HL-60 (cell line): ENCODE measurements at regions not wholly inside any gene's neighbourhood (a gene's known extent, or its start where the extent isn't known, plus 50 kb on each side); places are given as distances from the start of the nearest gene placed in this dataset.

Source experiments
- DNase-seq, 2 experiments: peaks; one replicate each; pipeline ENCODE4 v3.0.0-alpha.2; 2010 to 2020; ENCODE audit warnings: low read depth in 1 of 2, low spot score in 1 of 2
- H3K27ac ChIP-seq: fragments of 250-450 bp; sonication (Bioruptor Pico); replicated peaks from 2 replicates; pipeline ENCODE4 v1.5.1; 2020; ENCODE audit warnings: mild to moderate bottlenecking, moderate library complexity
- H3K27me3 ChIP-seq: fragments of 250-450 bp; sonication (Bioruptor Pico); 2 replicates; pipeline ENCODE4 v1.5.1; 2021; ENCODE audit warnings: mild to moderate bottlenecking, moderate library complexity; ENCODE audit not compliant: insufficient read depth, poor library complexity, severe bottlenecking
- H3K4me3 ChIP-seq: replicated peaks from 2 replicates; pipeline ENCODE4 v1.5.1; 2011; ENCODE audit warnings: mild to moderate bottlenecking, control low read depth, low read length; ENCODE audit not compliant: insufficient read depth
- GABPA ChIP-seq: IDR thresholded peaks from 2 replicates; pipeline ENCODE4 v1.6.1; 2012; ENCODE audit warnings: low read depth
- POLR2AphosphoS5 ChIP-seq: IDR thresholded peaks from 2 replicates; pipeline ENCODE4 v1.6.1; 2012; ENCODE audit warnings: low read depth
- SPI1 ChIP-seq: IDR thresholded peaks from 2 replicates; pipeline ENCODE4 v1.6.1; 2012; ENCODE audit warnings: low read depth, mild to moderate bottlenecking, borderline replicate concordance
- TF ChIP-seq, protein P1 (sequence below): IDR thresholded peaks from 2 replicates; pipeline ENCODE4 v1.6.1; 2012; ENCODE audit warnings: low read depth; ENCODE audit not compliant: insufficient replicate concordance
- TF ChIP-seq, protein P2 (sequence below): IDR thresholded peaks from one replicate; pipeline ENCODE4 v1.5.1; 2011; ENCODE audit warnings: low read length, control low read depth, inconsistent platforms; ENCODE audit not compliant: insufficient read depth

DNA sequence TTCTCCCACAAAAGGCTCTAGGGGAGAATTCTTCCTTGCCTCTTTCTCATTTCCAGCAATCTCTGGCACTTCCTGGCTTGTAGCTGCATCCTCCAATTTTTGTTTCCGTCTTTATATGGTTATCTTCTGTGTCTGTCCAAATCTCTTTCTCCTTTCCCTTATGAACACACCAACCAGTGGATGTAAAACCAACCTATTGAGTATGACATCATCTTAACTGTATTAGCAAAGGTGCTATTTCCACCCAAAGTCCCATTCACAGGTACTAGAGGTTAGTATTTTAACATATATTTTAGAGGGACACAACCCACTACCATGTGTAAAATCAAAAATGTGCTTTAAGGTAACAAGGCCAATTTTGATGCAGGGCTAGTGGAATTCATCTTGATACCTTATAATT, 129.0 kb downstream of the RAP2A start:
- no peak overlapping the region for H3K4me3 ChIP-seq
- TF ChIP-seq GABPA: no peak
- TF ChIP-seq, protein P1, sequence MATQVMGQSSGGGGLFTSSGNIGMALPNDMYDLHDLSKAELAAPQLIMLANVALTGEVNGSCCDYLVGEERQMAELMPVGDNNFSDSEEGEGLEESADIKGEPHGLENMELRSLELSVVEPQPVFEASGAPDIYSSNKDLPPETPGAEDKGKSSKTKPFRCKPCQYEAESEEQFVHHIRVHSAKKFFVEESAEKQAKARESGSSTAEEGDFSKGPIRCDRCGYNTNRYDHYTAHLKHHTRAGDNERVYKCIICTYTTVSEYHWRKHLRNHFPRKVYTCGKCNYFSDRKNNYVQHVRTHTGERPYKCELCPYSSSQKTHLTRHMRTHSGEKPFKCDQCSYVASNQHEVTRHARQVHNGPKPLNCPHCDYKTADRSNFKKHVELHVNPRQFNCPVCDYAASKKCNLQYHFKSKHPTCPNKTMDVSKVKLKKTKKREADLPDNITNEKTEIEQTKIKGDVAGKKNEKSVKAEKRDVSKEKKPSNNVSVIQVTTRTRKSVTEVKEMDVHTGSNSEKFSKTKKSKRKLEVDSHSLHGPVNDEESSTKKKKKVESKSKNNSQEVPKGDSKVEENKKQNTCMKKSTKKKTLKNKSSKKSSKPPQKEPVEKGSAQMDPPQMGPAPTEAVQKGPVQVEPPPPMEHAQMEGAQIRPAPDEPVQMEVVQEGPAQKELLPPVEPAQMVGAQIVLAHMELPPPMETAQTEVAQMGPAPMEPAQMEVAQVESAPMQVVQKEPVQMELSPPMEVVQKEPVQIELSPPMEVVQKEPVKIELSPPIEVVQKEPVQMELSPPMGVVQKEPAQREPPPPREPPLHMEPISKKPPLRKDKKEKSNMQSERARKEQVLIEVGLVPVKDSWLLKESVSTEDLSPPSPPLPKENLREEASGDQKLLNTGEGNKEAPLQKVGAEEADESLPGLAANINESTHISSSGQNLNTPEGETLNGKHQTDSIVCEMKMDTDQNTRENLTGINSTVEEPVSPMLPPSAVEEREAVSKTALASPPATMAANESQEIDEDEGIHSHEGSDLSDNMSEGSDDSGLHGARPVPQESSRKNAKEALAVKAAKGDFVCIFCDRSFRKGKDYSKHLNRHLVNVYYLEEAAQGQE: no peak
- TF ChIP-seq, protein P2, sequence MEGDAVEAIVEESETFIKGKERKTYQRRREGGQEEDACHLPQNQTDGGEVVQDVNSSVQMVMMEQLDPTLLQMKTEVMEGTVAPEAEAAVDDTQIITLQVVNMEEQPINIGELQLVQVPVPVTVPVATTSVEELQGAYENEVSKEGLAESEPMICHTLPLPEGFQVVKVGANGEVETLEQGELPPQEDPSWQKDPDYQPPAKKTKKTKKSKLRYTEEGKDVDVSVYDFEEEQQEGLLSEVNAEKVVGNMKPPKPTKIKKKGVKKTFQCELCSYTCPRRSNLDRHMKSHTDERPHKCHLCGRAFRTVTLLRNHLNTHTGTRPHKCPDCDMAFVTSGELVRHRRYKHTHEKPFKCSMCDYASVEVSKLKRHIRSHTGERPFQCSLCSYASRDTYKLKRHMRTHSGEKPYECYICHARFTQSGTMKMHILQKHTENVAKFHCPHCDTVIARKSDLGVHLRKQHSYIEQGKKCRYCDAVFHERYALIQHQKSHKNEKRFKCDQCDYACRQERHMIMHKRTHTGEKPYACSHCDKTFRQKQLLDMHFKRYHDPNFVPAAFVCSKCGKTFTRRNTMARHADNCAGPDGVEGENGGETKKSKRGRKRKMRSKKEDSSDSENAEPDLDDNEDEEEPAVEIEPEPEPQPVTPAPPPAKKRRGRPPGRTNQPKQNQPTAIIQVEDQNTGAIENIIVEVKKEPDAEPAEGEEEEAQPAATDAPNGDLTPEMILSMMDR: no peak
- no peak for TF ChIP-seq SPI1
- TF ChIP-seq POLR2AphosphoS5: no peak
- H3K27me3 ChIP-seq: peaks cover 2% of the 10 kb centered on the region
- H3K27ac ChIP-seq: no peak overlapping the region
- DNase-seq: no peak

DNA sequence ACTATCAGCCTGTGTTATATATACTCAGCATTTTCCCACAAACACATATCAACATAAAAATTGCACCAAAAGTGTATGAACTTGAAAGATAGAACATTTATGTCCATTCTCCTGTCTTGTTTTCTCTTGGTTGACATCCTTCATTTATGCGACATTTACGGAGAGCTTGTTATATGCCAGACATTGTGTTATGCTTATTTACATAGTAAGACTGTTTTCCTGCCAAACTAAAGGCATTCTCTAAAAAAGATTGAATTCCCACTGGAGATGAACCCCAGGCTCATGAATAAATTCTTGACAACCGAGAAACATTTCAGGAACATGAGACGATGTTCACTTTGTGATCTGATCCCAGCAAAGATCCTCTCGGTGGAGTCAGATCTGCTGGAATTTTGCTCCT, 131.0 kb downstream of the RAP2A start:
- TF ChIP-seq GABPA (no peak), POLR2AphosphoS5 (no peak), SPI1 (no peak)
- TF ChIP-seq, protein P1: no peak
- TF ChIP-seq, protein P2: no peak
- DNase-seq: no peak
- Histone ChIP-seq H3K27me3 (peaks cover 6% of the 10 kb centered on the region), H3K27ac (no peak overlapping the region), H3K4me3 (no peak overlapping the region)

DNA sequence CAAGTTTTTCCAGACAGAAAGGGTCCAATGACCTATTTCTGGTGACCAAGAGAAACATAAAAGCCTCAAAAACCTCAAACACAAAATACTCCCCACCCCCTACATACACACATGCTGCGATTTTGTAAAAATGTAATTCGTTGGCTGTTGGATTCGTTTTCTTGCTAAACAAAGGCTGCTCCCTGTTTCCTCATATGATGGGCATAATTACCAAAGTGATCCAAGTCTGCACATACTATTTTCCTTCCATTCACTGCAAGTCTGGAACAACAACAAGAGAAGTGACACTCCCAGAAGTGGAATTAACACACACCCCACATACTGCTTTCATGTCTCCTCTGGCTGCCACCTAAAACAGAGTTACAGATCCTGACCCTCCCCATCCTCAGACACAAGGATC, 131.9 kb downstream of the RAP2A start:
- Histone ChIP-seq H3K4me3 (no peak overlapping the region), H3K27ac (no peak overlapping the region)

DNA sequence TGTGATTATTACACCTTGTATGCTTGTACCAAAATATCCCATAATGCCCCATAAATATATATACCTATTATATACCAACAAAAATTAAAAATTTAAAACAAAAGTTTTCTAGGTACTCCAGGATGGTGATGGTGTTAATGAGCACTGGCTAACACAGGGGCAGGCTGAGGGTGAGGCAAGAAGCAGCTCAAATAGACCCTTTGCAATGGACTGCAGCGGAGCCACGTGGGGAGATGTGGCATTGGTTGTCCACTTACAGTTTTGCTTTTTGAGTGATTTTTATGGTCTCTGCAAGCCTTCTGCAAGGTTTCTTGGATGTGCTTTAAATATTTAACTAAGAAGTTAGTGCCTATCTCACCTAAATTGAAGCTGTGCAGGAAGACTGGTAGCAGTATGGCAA, 132.9 kb downstream of the RAP2A start:
- no peak overlapping the region for H3K4me3 ChIP-seq
- DNase-seq: no peak
- TF ChIP-seq POLR2AphosphoS5 (no peak), GABPA (no peak), SPI1 (no peak)
- TF ChIP-seq, protein P2: no peak
- TF ChIP-seq, protein P1: no peak
- H3K27ac ChIP-seq: no peak overlapping the region
- H3K27me3 ChIP-seq: peaks cover 5% of the 10 kb centered on the region

More for the DNA sequence above, 131.9 kb downstream of the RAP2A start:
- TF ChIP-seq, protein P2: no peak
- H3K27me3 ChIP-seq: peaks cover 5% of the 10 kb centered on the region
- DNase-seq: no peak
